ENCODE measurements at regions not wholly inside any gene's neighbourhood (a gene's known extent, or its start where the extent isn't known, plus 50 kb on each side); places are given as distances from the start of the nearest gene placed in this dataset.

- TF ChIP-seq CTCF (IDR thresholded peaks at IDR 0.05 in 4 of 5, conservative IDR thresholded peaks at IDR 0.05 in 1 of 5) = no peak
- no peak for TF ChIP-seq POLR2A (IDR thresholded peaks at IDR 0.05)
These were observed 269.4 kb upstream of the LRATD1 start for GRCh38 chr2:14363137-14363536.

All from gastrocnemius medialis (tissue), 4 donors.